Adrenal gland (tissue), 5 donors: ENCODE measurements at regions not wholly inside any gene's neighbourhood (a gene's known extent, or its start where the extent isn't known, plus 50 kb on each side); places are given as distances from the start of the nearest gene placed in this dataset.

Experiments used
- CTCF ChIP-seq, 6 experiments: fragments of 450-650 bp in 4 of 6; fragments of 200-600 bp in 2 of 6; sonication (generic) in 1 of 6; IDR thresholded peaks; 1 replicate in 5 of 6; 2 replicates in 1 of 6; pipeline versions ENCODE4 v1.5.1 to v1.8.0; 2016 to 2021; ENCODE audit warnings: antibody characterized with exemption in 6 of 6, mild to moderate bottlenecking in 2 of 6, moderate library complexity in 1 of 6
- POLR2A ChIP-seq, 2 donors: fragments of 450-650 bp; IDR thresholded peaks; one replicate each; pipeline ENCODE4 v1.6.1; 2017; ENCODE audit warnings: antibody characterized with exemption in 2 of 2, mild to moderate bottlenecking in 2 of 2, moderate library complexity in 1 of 2
- donor health status: DM: no; HTN: no; CAD: no.

GRCh38 chr1:231094421-231094820 lies 54.4 kb upstream of the FAM89A start:
- no peak for TF ChIP-seq POLR2A (IDR thresholded peaks at IDR 0.05)
- no peak for TF ChIP-seq CTCF (IDR thresholded peaks at IDR 0.05)
